Transverse colon (tissue), 4 donors: ENCODE measurements at regions not wholly inside any gene's neighbourhood (a gene's known extent, or its start where the extent isn't known, plus 50 kb on each side); places are given as distances from the start of the nearest gene placed in this dataset.

Experiments
- POLR2AphosphoS5 ChIP-seq, 3 donors: sonication (generic); formaldehyde crosslinking; IDR thresholded peaks; one replicate each; pipeline ENCODE4 v1.6.1; 2016; ENCODE audit warnings: antibody characterized with exemption in 3 of 3
- TF ChIP-seq, protein P1 (sequence below), 5 experiments: fragments of 200-600 bp in 3 of 5; fragments of 450-650 bp in 2 of 5; sonication (generic) in 3 of 5; IDR thresholded peaks; 1 replicate in 2 of 5; 2 replicates in 3 of 5; pipeline ENCODE4 v1.5.1; 2016 to 2017; ENCODE audit warnings: antibody characterized with exemption in 5 of 5, inconsistent platforms in 3 of 5, mild to moderate bottlenecking in 2 of 5, moderate library complexity in 1 of 5

DNA sequence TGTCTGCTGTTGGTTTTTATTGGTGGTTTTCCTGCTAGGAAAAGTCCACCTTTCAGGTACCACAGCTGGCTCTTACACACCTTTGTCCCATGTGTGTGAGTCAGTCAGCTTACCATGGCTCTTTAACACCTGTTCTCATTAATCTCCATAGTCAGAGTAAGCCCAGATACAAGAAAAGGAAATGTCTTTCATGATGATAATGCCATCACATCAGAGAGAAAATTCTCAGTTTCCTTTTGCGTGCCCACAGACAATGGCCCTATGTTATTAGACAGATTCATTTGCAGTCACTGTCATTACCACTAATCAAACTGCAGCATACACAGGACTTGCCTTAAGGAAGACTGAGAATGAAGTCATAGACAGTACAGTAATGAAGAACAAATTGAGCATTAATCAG is 1583.6 kb upstream of the LRRTM3 start:
- no peak for TF ChIP-seq POLR2AphosphoS5 (IDR thresholded peaks at IDR 0.05)
- TF ChIP-seq, protein P1, sequence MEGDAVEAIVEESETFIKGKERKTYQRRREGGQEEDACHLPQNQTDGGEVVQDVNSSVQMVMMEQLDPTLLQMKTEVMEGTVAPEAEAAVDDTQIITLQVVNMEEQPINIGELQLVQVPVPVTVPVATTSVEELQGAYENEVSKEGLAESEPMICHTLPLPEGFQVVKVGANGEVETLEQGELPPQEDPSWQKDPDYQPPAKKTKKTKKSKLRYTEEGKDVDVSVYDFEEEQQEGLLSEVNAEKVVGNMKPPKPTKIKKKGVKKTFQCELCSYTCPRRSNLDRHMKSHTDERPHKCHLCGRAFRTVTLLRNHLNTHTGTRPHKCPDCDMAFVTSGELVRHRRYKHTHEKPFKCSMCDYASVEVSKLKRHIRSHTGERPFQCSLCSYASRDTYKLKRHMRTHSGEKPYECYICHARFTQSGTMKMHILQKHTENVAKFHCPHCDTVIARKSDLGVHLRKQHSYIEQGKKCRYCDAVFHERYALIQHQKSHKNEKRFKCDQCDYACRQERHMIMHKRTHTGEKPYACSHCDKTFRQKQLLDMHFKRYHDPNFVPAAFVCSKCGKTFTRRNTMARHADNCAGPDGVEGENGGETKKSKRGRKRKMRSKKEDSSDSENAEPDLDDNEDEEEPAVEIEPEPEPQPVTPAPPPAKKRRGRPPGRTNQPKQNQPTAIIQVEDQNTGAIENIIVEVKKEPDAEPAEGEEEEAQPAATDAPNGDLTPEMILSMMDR (IDR thresholded peaks at IDR 0.05) = no peak
